GM23338 (cell line): ENCODE measurements at regions not wholly inside any gene's neighbourhood (a gene's known extent, or its start where the extent isn't known, plus 50 kb on each side); places are given as distances from the start of the nearest gene placed in this dataset.

Experiments used
- ATAC-seq: fragments of 200-7000 bp; cut with Tn5 transposase; 3 replicates; pipeline ENCODE4 v1.9.1; 2020
- DNase-seq: peaks from one replicate; pipeline ENCODE4 v3.0.0-alpha.2; 2015; ENCODE audit warnings: low spot score
- H2AFZ ChIP-seq: fragments of 200-600 bp; sonication (generic); 2 replicates; pipeline ENCODE4 v1.8.0; 2016; ENCODE audit warnings: antibody characterized with exemption, mild to moderate bottlenecking, moderate library complexity
- H3F3A ChIP-seq: fragments of 200-600 bp; sonication (generic); replicated peaks from 2 replicates; pipeline ENCODE4 v1.8.0; 2017; ENCODE audit warnings: antibody characterized with exemption, mixed run types, low read depth
- H3K27ac ChIP-seq: fragments of 200-600 bp; sonication (generic); 2 replicates; pipeline ENCODE4 v1.6.1; 2016; ENCODE audit warnings: low read depth
- H3K27me3 ChIP-seq: fragments of 200-600 bp; sonication (generic); 2 replicates; pipeline ENCODE4 v1.8.0; 2016; ENCODE audit warnings: mild to moderate bottlenecking, mixed run types, moderate library complexity; ENCODE audit not compliant: insufficient read depth
- H3K36me3 ChIP-seq: fragments of 200-600 bp; sonication (generic); 2 replicates; pipeline ENCODE4 v1.8.0; 2016; ENCODE audit warnings: mild to moderate bottlenecking; ENCODE audit not compliant: insufficient read depth
- H3K4me1 ChIP-seq: fragments of 200-600 bp; sonication (generic); 2 replicates; pipeline ENCODE4 v1.8.0; 2016; ENCODE audit warnings: mild to moderate bottlenecking, moderate library complexity; ENCODE audit not compliant: insufficient read depth
- H3K4me2 ChIP-seq: fragments of 200-600 bp; sonication (generic); 2 replicates; pipeline ENCODE4 v1.7.1; 2017; ENCODE audit warnings: mixed run types
- H3K4me3 ChIP-seq: fragments of 200-600 bp; sonication (generic); 2 replicates; pipeline ENCODE4 v1.6.1; 2016; ENCODE audit warnings: mixed run types
- H3K79me2 ChIP-seq: fragments of 200-600 bp; sonication (generic); replicated peaks from 2 replicates; pipeline ENCODE4 v1.8.0; 2017; ENCODE audit warnings: mild to moderate bottlenecking; ENCODE audit not compliant: insufficient read depth
- H3K9me2 ChIP-seq: fragments of 200-600 bp; sonication (generic); 2 replicates; pipeline ENCODE4 v1.8.0; 2017; ENCODE audit not compliant: insufficient read depth
- H4K20me1 ChIP-seq: fragments of 200-600 bp; sonication (generic); replicated peaks from 2 replicates; pipeline ENCODE4 v1.8.0; 2017; ENCODE audit warnings: mild to moderate bottlenecking; ENCODE audit not compliant: insufficient read depth
- H3K27ac Mint-ChIP-seq: 2 replicates; pipeline ENCODE4 v1.8.0; 2020; ENCODE audit warnings: inconsistent platforms, mild to moderate bottlenecking, moderate library complexity, mixed read lengths
- H3K27me3 Mint-ChIP-seq: 3 replicates; pipeline ENCODE4 v1.8.0; 2022; ENCODE audit warnings: low read depth, mild to moderate bottlenecking, moderate library complexity, mixed read lengths, inconsistent platforms; ENCODE audit not compliant: insufficient read depth, poor library complexity
- H3K36me3 Mint-ChIP-seq: 3 replicates; pipeline ENCODE4 v1.8.0; 2021; ENCODE audit warnings: low read depth, mild to moderate bottlenecking, inconsistent platforms, moderate library complexity, mixed read lengths
- H3K4me1 Mint-ChIP-seq: 3 replicates; pipeline ENCODE4 v1.8.0; 2020; ENCODE audit warnings: mild to moderate bottlenecking, inconsistent platforms, mixed read lengths
- H3K4me3 Mint-ChIP-seq: 3 replicates; pipeline ENCODE4 v1.8.0; 2021; ENCODE audit warnings: moderate library complexity, mild to moderate bottlenecking, inconsistent platforms, mixed read lengths
- H3K9me3 Mint-ChIP-seq: 3 replicates; pipeline ENCODE4 v1.8.0; 2020; ENCODE audit warnings: moderate library complexity, mild to moderate bottlenecking, inconsistent platforms, mixed read lengths
- POLR2AphosphoS5 ChIP-seq: IDR thresholded peaks from 2 replicates; pipeline ENCODE4 v1.6.1; 2016; ENCODE audit warnings: antibody characterized with exemption, low read depth
- STAT1 ChIP-seq: IDR thresholded peaks from one replicate; pipeline ENCODE4 v1.6.1; 2016; ENCODE audit warnings: antibody characterized with exemption; ENCODE audit not compliant: unreplicated experiment
- ZNF331 ChIP-seq: fragments of 250-450 bp; sonication (Bioruptor Pico); IDR thresholded peaks from 2 replicates; pipeline ENCODE4 v1.5.0; 2020; ENCODE audit warnings: low read depth, mild to moderate bottlenecking, moderate library complexity
- TF ChIP-seq, protein P1 (sequence below), 2 experiments: fragments of 200-600 bp in 1 of 2; sonication (generic) in 1 of 2; conservative IDR thresholded peaks; 2 replicates each; pipeline versions ENCODE4 v1.5.1 to v1.6.1; 2016 to 2017; ENCODE audit warnings: antibody characterized with exemption in 2 of 2, low read depth in 2 of 2, mild to moderate bottlenecking in 2 of 2, moderate library complexity in 1 of 2
- TF ChIP-seq, protein P2 (sequence below): IDR thresholded peaks from one replicate; pipeline ENCODE4 v1.6.1; 2018; ENCODE audit warnings: antibody characterized with exemption; ENCODE audit not compliant: unreplicated experiment
- TF ChIP-seq, protein P3 (sequence below): fragments of 250-450 bp; sonication (Bioruptor Pico); IDR thresholded peaks from 2 replicates; pipeline ENCODE4 v1.5.0; 2020; ENCODE audit warnings: mild to moderate bottlenecking, moderate library complexity

DNA sequence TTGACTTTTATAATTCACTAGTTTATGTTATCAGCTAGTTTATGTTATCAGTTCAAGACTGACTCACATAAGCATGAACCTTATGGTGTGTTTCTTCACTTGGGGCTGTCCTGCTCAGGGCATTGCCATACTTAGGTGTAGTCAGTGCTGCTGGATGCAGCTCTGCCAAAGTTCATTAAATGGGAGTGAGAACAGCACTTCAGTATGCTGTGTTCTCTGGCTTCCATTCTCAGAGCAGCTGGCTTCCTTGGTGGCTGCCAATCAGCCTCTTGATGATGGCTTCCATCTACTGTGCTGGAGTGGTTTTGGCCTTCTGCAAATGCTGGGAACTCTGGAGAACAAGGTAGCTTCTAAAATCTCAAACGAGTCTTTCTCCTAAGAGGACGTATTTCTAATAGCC, 170.7 kb downstream of the TDRD15 start (continued):
- TF ChIP-seq, protein P1, sequence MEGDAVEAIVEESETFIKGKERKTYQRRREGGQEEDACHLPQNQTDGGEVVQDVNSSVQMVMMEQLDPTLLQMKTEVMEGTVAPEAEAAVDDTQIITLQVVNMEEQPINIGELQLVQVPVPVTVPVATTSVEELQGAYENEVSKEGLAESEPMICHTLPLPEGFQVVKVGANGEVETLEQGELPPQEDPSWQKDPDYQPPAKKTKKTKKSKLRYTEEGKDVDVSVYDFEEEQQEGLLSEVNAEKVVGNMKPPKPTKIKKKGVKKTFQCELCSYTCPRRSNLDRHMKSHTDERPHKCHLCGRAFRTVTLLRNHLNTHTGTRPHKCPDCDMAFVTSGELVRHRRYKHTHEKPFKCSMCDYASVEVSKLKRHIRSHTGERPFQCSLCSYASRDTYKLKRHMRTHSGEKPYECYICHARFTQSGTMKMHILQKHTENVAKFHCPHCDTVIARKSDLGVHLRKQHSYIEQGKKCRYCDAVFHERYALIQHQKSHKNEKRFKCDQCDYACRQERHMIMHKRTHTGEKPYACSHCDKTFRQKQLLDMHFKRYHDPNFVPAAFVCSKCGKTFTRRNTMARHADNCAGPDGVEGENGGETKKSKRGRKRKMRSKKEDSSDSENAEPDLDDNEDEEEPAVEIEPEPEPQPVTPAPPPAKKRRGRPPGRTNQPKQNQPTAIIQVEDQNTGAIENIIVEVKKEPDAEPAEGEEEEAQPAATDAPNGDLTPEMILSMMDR (conservative IDR thresholded peaks at IDR 0.05; ENCODE audit: low read depth in 2 of 2): no peak
- TF ChIP-seq STAT1: no peak
- no peak for TF ChIP-seq ZNF331 (CRISPR knock-in tag)
- TF ChIP-seq, protein P2, sequence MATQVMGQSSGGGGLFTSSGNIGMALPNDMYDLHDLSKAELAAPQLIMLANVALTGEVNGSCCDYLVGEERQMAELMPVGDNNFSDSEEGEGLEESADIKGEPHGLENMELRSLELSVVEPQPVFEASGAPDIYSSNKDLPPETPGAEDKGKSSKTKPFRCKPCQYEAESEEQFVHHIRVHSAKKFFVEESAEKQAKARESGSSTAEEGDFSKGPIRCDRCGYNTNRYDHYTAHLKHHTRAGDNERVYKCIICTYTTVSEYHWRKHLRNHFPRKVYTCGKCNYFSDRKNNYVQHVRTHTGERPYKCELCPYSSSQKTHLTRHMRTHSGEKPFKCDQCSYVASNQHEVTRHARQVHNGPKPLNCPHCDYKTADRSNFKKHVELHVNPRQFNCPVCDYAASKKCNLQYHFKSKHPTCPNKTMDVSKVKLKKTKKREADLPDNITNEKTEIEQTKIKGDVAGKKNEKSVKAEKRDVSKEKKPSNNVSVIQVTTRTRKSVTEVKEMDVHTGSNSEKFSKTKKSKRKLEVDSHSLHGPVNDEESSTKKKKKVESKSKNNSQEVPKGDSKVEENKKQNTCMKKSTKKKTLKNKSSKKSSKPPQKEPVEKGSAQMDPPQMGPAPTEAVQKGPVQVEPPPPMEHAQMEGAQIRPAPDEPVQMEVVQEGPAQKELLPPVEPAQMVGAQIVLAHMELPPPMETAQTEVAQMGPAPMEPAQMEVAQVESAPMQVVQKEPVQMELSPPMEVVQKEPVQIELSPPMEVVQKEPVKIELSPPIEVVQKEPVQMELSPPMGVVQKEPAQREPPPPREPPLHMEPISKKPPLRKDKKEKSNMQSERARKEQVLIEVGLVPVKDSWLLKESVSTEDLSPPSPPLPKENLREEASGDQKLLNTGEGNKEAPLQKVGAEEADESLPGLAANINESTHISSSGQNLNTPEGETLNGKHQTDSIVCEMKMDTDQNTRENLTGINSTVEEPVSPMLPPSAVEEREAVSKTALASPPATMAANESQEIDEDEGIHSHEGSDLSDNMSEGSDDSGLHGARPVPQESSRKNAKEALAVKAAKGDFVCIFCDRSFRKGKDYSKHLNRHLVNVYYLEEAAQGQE: no peak

DNA sequence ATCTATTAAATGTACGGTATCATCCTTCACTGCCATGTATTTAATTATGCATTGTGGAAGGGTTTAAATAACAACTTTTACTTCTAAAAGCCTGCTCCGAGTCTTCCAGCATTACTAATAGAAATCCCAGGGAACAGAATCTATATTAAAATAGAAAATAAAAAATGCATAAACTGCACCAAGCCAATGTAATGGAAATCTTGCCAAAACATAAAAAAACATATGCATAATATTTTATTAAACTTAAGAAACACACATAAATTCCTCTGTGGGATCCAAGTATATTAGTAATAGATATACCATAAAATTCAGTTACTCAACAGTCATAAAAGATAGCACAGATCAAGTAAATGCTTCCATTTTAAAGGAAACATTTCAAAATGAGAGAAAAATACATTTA, 175.6 kb downstream of the TDRD15 start:
- Histone ChIP-seq H3K4me3 (no peak overlapping the region), H3K79me2 (no peaks in the 10 kb centered on the region), H3K27ac (no peak overlapping the region), H3K4me1 (no peaks in the 10 kb centered on the region), H3K9me2 (no peaks in the 10 kb centered on the region), H2AFZ (no peak overlapping the region), H4K20me1 (no peaks in the 10 kb centered on the region), H3K4me2 (no peak overlapping the region), H3F3A (no peaks in the 10 kb centered on the region), H3K36me3 (no peaks in the 10 kb centered on the region), H3K27me3 (no peaks in the 10 kb centered on the region)
- Mint-ChIP-seq H3K4me1 (no peaks in the 10 kb centered on the region), H3K9me3 (no peaks in the 10 kb centered on the region), H3K4me3 (no peak overlapping the region), H3K36me3 (no peaks in the 10 kb centered on the region), H3K27ac (no peak overlapping the region), H3K27me3 (no peaks in the 10 kb centered on the region)
- no peak for ATAC-seq
- DNase-seq: no peak
- TF ChIP-seq, protein P2: no peak
- TF ChIP-seq, protein P3, sequence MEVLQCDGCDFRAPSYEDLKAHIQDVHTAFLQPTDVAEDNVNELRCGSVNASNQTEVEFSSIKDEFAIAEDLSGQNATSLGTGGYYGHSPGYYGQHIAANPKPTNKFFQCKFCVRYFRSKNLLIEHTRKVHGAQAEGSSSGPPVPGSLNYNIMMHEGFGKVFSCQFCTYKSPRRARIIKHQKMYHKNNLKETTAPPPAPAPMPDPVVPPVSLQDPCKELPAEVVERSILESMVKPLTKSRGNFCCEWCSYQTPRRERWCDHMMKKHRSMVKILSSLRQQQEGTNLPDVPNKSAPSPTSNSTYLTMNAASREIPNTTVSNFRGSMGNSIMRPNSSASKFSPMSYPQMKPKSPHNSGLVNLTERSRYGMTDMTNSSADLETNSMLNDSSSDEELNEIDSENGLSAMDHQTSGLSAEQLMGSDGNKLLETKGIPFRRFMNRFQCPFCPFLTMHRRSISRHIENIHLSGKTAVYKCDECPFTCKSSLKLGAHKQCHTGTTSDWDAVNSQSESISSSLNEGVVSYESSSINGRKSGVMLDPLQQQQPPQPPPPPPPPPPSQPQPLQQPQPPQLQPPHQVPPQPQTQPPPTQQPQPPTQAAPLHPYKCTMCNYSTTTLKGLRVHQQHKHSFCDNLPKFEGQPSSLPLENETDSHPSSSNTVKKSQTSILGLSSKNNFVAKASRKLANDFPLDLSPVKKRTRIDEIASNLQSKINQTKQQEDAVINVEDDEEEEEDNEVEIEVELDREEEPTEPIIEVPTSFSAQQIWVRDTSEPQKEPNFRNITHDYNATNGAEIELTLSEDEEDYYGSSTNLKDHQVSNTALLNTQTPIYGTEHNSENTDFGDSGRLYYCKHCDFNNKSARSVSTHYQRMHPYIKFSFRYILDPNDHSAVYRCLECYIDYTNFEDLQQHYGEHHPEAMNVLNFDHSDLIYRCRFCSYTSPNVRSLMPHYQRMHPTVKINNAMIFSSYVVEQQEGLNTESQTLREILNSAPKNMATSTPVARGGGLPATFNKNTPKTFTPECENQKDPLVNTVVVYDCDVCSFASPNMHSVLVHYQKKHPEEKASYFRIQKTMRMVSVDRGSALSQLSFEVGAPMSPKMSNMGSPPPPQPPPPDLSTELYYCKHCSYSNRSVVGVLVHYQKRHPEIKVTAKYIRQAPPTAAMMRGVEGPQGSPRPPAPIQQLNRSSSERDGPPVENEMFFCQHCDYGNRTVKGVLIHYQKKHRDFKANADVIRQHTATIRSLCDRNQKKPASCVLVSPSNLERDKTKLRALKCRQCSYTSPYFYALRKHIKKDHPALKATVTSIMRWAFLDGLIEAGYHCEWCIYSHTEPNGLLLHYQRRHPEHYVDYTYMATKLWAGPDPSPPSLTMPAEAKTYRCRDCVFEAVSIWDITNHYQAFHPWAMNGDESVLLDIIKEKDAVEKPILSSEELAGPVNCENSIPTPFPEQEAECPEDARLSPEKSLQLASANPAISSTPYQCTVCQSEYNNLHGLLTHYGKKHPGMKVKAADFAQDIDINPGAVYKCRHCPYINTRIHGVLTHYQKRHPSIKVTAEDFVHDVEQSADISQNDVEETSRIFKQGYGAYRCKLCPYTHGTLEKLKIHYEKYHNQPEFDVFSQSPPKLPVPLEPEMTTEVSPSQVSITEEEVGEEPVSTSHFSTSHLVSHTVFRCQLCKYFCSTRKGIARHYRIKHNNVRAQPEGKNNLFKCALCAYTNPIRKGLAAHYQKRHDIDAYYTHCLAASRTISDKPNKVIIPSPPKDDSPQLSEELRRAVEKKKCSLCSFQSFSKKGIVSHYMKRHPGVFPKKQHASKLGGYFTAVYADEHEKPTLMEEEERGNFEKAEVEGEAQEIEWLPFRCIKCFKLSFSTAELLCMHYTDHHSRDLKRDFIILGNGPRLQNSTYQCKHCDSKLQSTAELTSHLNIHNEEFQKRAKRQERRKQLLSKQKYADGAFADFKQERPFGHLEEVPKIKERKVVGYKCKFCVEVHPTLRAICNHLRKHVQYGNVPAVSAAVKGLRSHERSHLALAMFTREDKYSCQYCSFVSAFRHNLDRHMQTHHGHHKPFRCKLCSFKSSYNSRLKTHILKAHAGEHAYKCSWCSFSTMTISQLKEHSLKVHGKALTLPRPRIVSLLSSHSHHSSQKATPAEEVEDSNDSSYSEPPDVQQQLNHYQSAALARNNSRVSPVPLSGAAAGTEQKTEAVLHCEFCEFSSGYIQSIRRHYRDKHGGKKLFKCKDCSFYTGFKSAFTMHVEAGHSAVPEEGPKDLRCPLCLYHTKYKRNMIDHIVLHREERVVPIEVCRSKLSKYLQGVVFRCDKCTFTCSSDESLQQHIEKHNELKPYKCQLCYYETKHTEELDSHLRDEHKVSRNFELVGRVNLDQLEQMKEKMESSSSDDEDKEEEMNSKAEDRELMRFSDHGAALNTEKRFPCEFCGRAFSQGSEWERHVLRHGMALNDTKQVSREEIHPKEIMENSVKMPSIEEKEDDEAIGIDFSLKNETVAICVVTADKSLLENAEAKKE: no peak
- TF ChIP-seq POLR2AphosphoS5: no peak
- TF ChIP-seq, protein P1 (conservative IDR thresholded peaks at IDR 0.05; ENCODE audit: low read depth in 2 of 2): no peak
